Motor neuron (in vitro differentiated cells): ENCODE measurements at regions not wholly inside any gene's neighbourhood (a gene's known extent, or its start where the extent isn't known, plus 50 kb on each side); places are given as distances from the start of the nearest gene placed in this dataset.

Source experiments
- ATAC-seq, 8 experiments: fragments of 200-7000 bp; cut with Tn5 transposase; replicated peaks in 6 of 8; 2 replicates each; pipeline ENCODE4 v1.8.0; 2021; ENCODE audit warnings: mild to moderate bottlenecking in 8 of 8, moderate library complexity in 8 of 8
- H3K27ac ChIP-seq, 2 donors: fragments of 250-450 bp; sonication (Bioruptor Pico); 2 replicates each; pipeline ENCODE4 v1.9.0; 2021; ENCODE audit warnings: antibody characterized with exemption in 2 of 2, mild to moderate bottlenecking in 2 of 2, moderate library complexity in 1 of 2
- H3K4me1 ChIP-seq, 2 donors: fragments of 250-450 bp; sonication (Bioruptor Pico); replicated peaks in 1 of 2; 2 replicates each; pipeline ENCODE4 v1.6.1; 2021; ENCODE audit warnings: antibody characterized with exemption in 2 of 2, mild to moderate bottlenecking in 2 of 2, moderate library complexity in 1 of 2
- H3K4me3 ChIP-seq, 5 donors: fragments of 250-450 bp; sonication (Bioruptor Pico); 2 replicates each; pipeline ENCODE4 v1.9.0; 2021; ENCODE audit warnings: antibody characterized with exemption in 5 of 5, mild to moderate bottlenecking in 5 of 5, moderate library complexity in 4 of 5
- WGBS, 10 experiments: fragments of 450-650 bp; shearing (Covaris generic); methylation state at CpG; one replicate each; pipeline ENCODE4 v1.0.0; 2022; 5-methylcytosine and 5-hydroxymethylcytosine counted together
- in situ Hi-C, 9 experiments: fragments of 400-800 bp; cut with MboI; loops; one replicate each; pipeline ENCODE4 v1.15.0; 2021; ENCODE audit warnings: low sequenced_read_pairs in 9 of 9, low pct_unique_long_range_greater_than_20kb in 2 of 9; ENCODE audit not compliant: unreplicated experiment in 9 of 9

DNA sequence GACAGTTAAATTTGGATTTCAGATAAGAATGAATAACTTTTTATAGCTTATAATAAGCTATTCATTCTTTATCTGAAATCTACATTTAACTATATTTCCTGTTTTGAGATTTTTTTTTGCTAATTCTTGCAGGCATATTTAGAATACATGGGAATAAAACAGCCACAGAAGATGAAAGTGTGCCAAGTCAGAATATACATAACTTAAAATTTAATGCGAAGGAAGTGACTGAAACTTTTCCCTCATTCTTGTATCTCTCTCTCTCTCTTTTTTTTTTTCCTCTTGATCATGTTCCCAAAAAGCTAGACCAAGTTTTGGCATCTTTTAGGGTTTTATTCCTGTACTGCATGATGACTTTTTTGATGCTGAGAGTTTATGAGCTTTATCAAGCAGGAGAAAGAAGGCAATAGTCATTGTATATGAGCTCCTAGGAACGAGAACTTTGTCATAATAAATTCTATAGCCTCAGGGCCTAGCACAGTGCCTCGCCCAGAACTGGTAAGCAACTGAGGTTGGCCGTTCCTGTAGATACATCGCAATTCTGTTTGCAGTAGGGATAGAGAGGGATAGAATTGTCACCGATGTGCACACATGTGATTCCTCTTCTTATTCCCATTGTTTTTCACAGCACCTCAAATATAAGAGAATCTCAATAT is 205.2 kb downstream of the MYLK4 start:
- 0 to 88% (median 78%) methylated on average over 3 to 6 of the region's 6 CpGs; no CpG with 5 or more reads in 1 of the 10 experiments for WGBS, 10 experiments
- peak in 3 of 8 experiments; percentile 66 to 89 (median 81) for ATAC-seq
- Histone ChIP-seq H3K4me3 (no peak overlapping the region), H3K27ac (no peak overlapping the region), H3K4me1 (no peaks in the 10 kb centered on the region)
- in situ Hi-C loops = no loop called here

GRCh38 chr6:2543321-2543720 is 207.4 kb downstream of the MYLK4 start:
- WGBS, 10 experiments = 17 to 100% (median 80%) methylated on average over 1 to 2 of the region's 2 CpGs; no CpG with 5 or more reads in 2 of the 10 experiments

GRCh38 chr6:2542858-2543218 is 207.9 kb downstream of the MYLK4 start:
- Histone ChIP-seq H3K4me1 (no peaks in the 10 kb centered on the region), H3K27ac (no peak overlapping the region), H3K4me3 (no peak overlapping the region)
- 50 to 100% (median 80%) methylated on average over 1 to 4 of the region's 4 CpGs; no CpG with 5 or more reads in 6 of the 10 experiments for WGBS, 10 experiments
- in situ Hi-C loops = no loop called here
- ATAC-seq = peak in 3 of 8 experiments; percentile 7 to 72 (median 36)

More at GRCh38 chr6:2543321-2543720, 207.4 kb downstream of the MYLK4 start:
- in situ Hi-C loops = no loop called here
- H3K4me1 ChIP-seq = no peaks in the 10 kb centered on the region
- no peak overlapping the region for H3K4me3 ChIP-seq
- ATAC-seq = no peak
- H3K27ac ChIP-seq = no peak overlapping the region

DNA sequence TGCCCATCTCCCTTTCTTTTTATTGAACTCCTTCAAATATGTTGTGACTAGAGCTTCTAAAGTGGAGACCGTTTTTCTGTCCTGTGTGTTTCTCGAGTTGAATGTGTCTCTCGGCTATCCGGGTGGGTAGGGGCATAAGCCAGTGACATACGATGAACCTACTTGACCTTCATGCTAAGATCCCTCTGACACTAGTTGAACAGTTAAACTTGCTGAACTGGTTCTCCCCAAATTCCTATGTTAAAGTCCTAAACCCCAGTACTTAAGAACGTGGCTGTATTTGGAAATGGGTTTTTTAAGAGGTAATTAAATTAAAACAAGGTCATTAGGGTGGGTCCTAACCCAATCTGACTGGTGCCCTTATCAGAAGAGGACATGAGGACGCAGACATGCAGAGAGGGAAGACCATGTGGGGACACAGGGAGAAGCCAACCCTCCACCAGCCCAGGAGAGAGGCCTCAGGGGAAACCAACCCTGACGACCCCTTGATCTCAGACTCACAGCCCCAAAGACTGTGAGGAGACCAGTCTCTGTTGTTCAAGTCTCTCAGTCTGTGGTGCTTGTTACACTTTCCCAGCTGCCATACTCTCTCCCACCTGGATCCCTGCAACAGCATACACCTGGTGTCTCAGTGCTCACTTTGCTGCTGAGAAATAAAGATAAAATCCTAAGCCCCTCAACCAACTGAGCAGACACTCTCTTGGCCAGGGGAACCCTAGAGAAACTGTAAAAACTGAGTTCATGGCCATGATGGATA is 208.4 kb downstream of the MYLK4 start:
- no peak overlapping the region for H3K4me3 ChIP-seq
- no peak overlapping the region for H3K27ac ChIP-seq
- H3K4me1 ChIP-seq = no peaks in the 10 kb centered on the region
- in situ Hi-C loops = no loop called here
- ATAC-seq = no peak
- WGBS, 10 experiments = 35 to 80% (median 71%) methylated on average over 2 to 7 of the region's 8 CpGs; no CpG with 5 or more reads in 1 of the 10 experiments

- Histone ChIP-seq H3K4me3 (no peak overlapping the region), H3K4me1 (no peaks in the 10 kb centered on the region), H3K27ac (no peak overlapping the region)
- WGBS, 10 experiments = 40 to 100% (median 90%) methylated on average over 1 to 4 of the region's 6 CpGs; no CpG with 5 or more reads in 5 of the 10 experiments
- in situ Hi-C loops = no loop called here
- no peak for ATAC-seq
Observed at GRCh38 chr6:2536451-2536850, 214.3 kb downstream of the MYLK4 start.

DNA sequence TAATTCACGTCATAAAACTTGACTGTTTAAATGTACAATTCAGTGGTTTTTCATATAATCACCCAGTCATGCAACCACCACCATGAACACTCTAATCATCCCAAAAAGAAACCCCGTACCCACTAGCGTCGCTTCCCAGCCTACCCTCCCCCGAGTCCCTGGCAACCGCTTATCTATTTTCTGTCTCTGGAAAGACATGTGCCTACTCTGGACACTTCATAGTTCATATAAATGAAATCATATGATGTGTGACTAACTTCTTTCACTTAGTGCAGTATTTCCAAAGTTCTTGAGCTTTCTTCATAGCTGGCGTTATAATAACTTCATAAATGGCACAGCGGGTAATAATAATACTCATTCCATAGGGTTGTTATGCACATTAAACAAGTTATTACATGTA is 215.2 kb downstream of the MYLK4 start:
- Histone ChIP-seq H3K4me1 (no peaks in the 10 kb centered on the region), H3K27ac (no peak overlapping the region), H3K4me3 (no peak overlapping the region)
- ATAC-seq = no peak
- in situ Hi-C loops = no loop called here
- WGBS, 10 experiments = 17 to 86% (median 75%) methylated on average over 1 to 8 of the region's 8 CpGs; no CpG with 5 or more reads in 1 of the 10 experiments

GRCh38 chr6:2534406-2535042 is 216.2 kb downstream of the MYLK4 start:
- peak in 2 of 8 experiments; percentile 28 to 66 for ATAC-seq

GRCh38 chr6:2531426-2532215 is 219.1 kb downstream of the MYLK4 start:
- Histone ChIP-seq H3K4me1 (no peaks in the 10 kb centered on the region), H3K27ac (no peak overlapping the region), H3K4me3 (no peak overlapping the region)
- WGBS, 10 experiments = 0 to 100% (median 66%) methylated on average over 1 to 6 of the region's 6 CpGs; no CpG with 5 or more reads in 2 of the 10 experiments
- peak in 2 of 8 experiments; percentile 64 to 87 for ATAC-seq
- in situ Hi-C loops = no loop called here

More at GRCh38 chr6:2534406-2535042, 216.2 kb downstream of the MYLK4 start:
- WGBS, 10 experiments = 10 to 100% (median 63%) methylated on average over 1 to 4 of the region's 5 CpGs; no CpG with 5 or more reads in 3 of the 10 experiments
- no peak overlapping the region for H3K27ac ChIP-seq
- H3K4me3 ChIP-seq = no peak overlapping the region
- in situ Hi-C loops = no loop called here
- H3K4me1 ChIP-seq = no peaks in the 10 kb centered on the region

DNA sequence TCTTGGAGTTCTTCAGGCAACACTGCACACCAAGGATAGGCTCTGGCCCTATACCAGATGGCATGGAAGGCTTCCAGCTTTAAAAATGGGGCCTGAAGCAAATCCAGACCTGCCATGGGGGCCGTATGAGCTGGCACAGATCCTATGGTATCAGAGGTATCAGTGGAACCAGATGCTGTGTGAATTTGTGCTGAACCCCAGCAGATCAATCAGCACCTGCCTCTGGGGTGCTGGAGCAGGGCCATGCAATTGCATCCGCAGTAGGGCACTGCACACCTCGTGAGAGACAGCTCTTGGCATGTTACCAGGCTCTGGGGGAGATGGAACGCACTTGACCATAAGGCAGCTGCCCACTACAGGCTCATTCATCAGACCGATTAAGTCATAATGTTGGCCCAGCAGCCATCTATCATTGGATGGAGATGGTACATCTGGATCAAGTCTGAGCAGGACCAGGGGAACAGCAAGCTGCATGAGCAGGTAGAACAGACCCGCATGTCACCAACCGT is 221.5 kb downstream of the MYLK4 start:
- 6 to 100% (median 75%) methylated on average over 1 to 5 of the region's 7 CpGs; no CpG with 5 or more reads in 4 of the 10 experiments for WGBS, 10 experiments

DNA sequence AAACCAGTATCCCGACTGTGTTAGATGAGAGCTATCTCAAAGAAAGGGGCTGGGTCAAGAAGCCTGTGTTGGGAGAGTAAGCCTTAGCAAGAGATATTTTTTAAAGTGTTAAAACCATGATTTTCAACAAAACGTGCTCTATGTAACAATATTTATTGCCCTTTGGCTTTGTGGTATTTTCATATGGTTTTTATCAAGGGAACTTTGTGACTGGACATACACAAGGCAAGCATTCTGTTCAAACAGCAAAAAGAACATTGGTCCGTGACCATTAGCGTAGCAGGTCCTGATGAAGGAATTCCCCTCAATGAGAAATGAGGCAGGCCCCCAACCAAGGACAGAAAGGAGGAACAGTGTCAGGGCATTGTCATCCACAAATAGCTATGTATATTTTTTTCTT is 222.6 kb downstream of the MYLK4 start:
- in situ Hi-C loops = no loop called here
- Histone ChIP-seq H3K4me3 (no peak overlapping the region), H3K4me1 (no peaks in the 10 kb centered on the region), H3K27ac (no peak overlapping the region)
- WGBS, 10 experiments = 0 to 80% (median 63%) methylated on average over 2 to 4 of the region's 4 CpGs; no CpG with 5 or more reads in 1 of the 10 experiments
- no peak for ATAC-seq

More for the DNA sequence above, 221.5 kb downstream of the MYLK4 start:
- Histone ChIP-seq H3K4me3 (no peak overlapping the region), H3K4me1 (no peaks in the 10 kb centered on the region), H3K27ac (no peak overlapping the region)
- no peak for ATAC-seq
- in situ Hi-C loops = no loop called here

GRCh38 chr6:2526766-2527165 is 224.0 kb downstream of the MYLK4 start:
- 20 to 100% (median 67%) methylated on average over 1 to 3 of the region's 3 CpGs for WGBS, 10 experiments
- in situ Hi-C loops = no loop called here
- no peak overlapping the region for H3K4me3 ChIP-seq
- H3K4me1 ChIP-seq = no peaks in the 10 kb centered on the region
- no peak for ATAC-seq
- H3K27ac ChIP-seq = no peak overlapping the region

- ATAC-seq = peak in 2 of 8 experiments; percentile 46 to 51
- H3K27ac ChIP-seq = no peak overlapping the region
- in situ Hi-C loops = no loop called here
Observed at GRCh38 chr6:2524090-2524489, 226.6 kb downstream of the MYLK4 start.

More at GRCh38 chr6:2524090-2524489, 226.6 kb downstream of the MYLK4 start:
- no peak overlapping the region for H3K4me3 ChIP-seq
- no peaks in the 10 kb centered on the region for H3K4me1 ChIP-seq
